MM.1S (cell line): ENCODE measurements at regions not wholly inside any gene's neighbourhood (a gene's known extent, or its start where the extent isn't known, plus 50 kb on each side); places are given as distances from the start of the nearest gene placed in this dataset.

ENCODE experiments used
- CTCF ChIP-seq: fragments of 300-600 bp; sonication (generic); IDR thresholded peaks from 2 replicates; pipeline ENCODE4 v1.5.1; 2016; ENCODE audit warnings: antibody characterized with exemption, low read length, mixed read lengths
- EZH2 ChIP-seq: fragments of 300-600 bp; sonication (generic); optimal IDR thresholded peaks from 2 replicates; pipeline ENCODE3; 2017; ENCODE audit warnings: low read depth, mild to moderate bottlenecking, antibody characterized with exemption, low read length, mixed read lengths
- EZH2phosphoT487 ChIP-seq: fragments of 300-600 bp; sonication (generic); IDR thresholded peaks from 2 replicates; pipeline ENCODE4 v1.6.1; 2018; ENCODE audit warnings: antibody characterized with exemption, low read length

DNA sequence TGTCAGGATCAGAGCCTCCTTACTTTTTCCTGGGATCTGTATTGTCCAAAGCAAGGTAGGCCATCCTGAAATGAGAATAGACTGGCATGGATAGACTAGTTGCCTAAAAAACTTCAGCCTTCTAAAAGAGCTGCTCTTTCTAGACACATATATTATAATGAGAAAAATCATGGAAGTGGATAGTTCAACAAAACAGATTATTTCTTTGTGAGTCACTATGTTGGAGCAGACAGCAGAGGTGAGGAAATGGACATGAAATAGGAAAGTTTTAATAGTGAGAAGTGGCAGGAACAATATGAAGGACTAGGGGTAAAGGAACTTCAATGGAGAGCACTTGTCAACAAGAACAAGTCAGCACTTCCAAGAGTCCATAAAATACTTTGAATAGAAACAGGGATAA is 101.9 kb upstream of the ANO3 start:
- TF ChIP-seq CTCF (no peak), EZH2 (no peak), EZH2phosphoT487 (no peak)
